GM12872 (cell line): ENCODE measurements at regions not wholly inside any gene's neighbourhood (a gene's known extent, or its start where the extent isn't known, plus 50 kb on each side); places are given as distances from the start of the nearest gene placed in this dataset.

ENCODE experiments used
- CTCF ChIP-seq: IDR thresholded peaks from 3 replicates; pipeline ENCODE4 v1.5.1; 2011; ENCODE audit warnings: low read depth, mild to moderate bottlenecking, low read length, moderate library complexity; ENCODE audit not compliant: insufficient read depth

GRCh38 chr5:8062521-8062920 is 193.6 kb downstream of the MTRR start:
- no peak for TF ChIP-seq CTCF

GRCh38 chr5:8068078-8068477 is 199.1 kb downstream of the MTRR start:
- no peak for TF ChIP-seq CTCF

GRCh38 chr5:8070138-8070537 is 201.2 kb downstream of the MTRR start:
- TF ChIP-seq CTCF: no peak

GRCh38 chr5:8079056-8079455 is 210.1 kb downstream of the MTRR start:
- TF ChIP-seq CTCF: no peak

GRCh38 chr5:8081179-8081578 is 212.2 kb downstream of the MTRR start:
- no peak for TF ChIP-seq CTCF

- TF ChIP-seq CTCF: no peak
Measured at GRCh38 chr5:8093669-8094068, 224.7 kb downstream of the MTRR start.

GRCh38 chr5:8094304-8094703 is 225.4 kb downstream of the MTRR start:
- TF ChIP-seq CTCF: no peak

GRCh38 chr5:8097146-8097545 is 228.2 kb downstream of the MTRR start:
- no peak for TF ChIP-seq CTCF
